ENCODE measurements at regions not wholly inside any gene's neighbourhood (a gene's known extent, or its start where the extent isn't known, plus 50 kb on each side); places are given as distances from the start of the nearest gene placed in this dataset.

DNA sequence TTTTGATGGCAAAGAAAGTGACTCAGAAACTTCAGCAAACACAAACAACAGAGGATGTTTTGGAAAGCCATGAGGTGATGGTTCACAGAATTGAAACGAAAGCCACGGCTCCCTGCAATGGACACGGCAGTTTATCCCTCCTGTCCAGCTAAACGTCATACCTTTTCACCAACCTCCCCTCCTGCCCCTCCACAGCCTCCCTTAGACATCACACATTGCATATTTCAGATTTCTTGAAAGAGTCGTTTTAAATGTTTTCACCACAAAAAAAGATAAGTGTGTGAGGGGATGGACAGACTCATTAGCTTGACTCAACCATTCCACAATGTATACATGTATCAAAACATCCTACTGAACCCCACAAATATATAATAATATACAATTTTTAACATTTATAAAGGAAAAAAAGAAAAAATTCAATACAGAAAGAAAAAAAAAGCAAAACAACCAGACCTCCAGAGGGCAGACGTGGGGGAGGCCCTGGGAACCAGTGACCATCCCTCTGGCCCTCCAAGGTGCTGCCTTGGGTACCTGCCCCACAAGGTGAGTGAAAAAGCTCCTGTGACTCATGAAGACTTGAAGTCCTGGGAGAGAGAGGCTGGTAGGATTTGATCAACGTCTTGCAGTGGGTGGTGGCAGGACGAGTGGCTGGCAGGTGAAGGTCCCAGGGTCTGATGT lies 117.2 kb upstream of the THBS2 start:
- TF ChIP-seq CTCF (IDR thresholded peaks at IDR 0.05; ENCODE audit: borderline replicate concordance, extremely low read depth, low read length, poor library complexity, severe bottlenecking) (no peak), EZH2 (IDR thresholded peaks at IDR 0.05; ENCODE audit: borderline replicate concordance, low read depth, low read length, severe bottlenecking) (no peak)
